ENCODE measurements at regions not wholly inside any gene's neighbourhood (a gene's known extent, or its start where the extent isn't known, plus 50 kb on each side); places are given as distances from the start of the nearest gene placed in this dataset.

- ChIA-PET POLR2A (no interaction called here), CTCF (no interaction called here)
- no peak for DNase-seq (ENCODE audit: extremely low spot score)
- TF ChIP-seq CTCF (IDR thresholded peaks at IDR 0.05; ENCODE audit: control extremely low read depth, extremely low read depth, low read depth, missing control alignments), result no peak
Measured at GRCh38 chr12:84355561-84355960, 557.0 kb downstream of the SLC6A15 start.

- CTCF ChIA-PET, result interaction anchor here (1.9 kb wide), 1 partner anchor 15 kb away, joined by 5 read pairs; no protein-coding TSS in a partner anchor
- TF ChIP-seq CTCF (IDR thresholded peaks at IDR 0.05; ENCODE audit: control extremely low read depth, extremely low read depth, low read depth, missing control alignments), result no peak
- POLR2A ChIA-PET, result no interaction called here
- DNase-seq (ENCODE audit: extremely low spot score), result no peak
Measured at GRCh38 chr12:84348582-84348981, 564.0 kb downstream of the SLC6A15 start.

GRCh38 chr12:84341467-84342193 lies 571.0 kb downstream of the SLC6A15 start:
- no peak for DNase-seq (ENCODE audit: extremely low spot score)
- CTCF ChIA-PET, result no interaction called here
- POLR2A ChIA-PET, result no interaction called here
- TF ChIP-seq CTCF (IDR thresholded peaks at IDR 0.05; ENCODE audit: control extremely low read depth, extremely low read depth, low read depth, missing control alignments), result no peak

- ChIA-PET CTCF (no interaction called here), POLR2A (no interaction called here)
- no peak for DNase-seq (ENCODE audit: extremely low spot score)
- no peak for TF ChIP-seq CTCF (IDR thresholded peaks at IDR 0.05; ENCODE audit: control extremely low read depth, extremely low read depth, low read depth, missing control alignments)
Measured at GRCh38 chr12:84336231-84336630, 576.4 kb downstream of the SLC6A15 start.

GRCh38 chr12:84329938-84330337 lies 582.7 kb downstream of the SLC6A15 start:
- POLR2A ChIA-PET, result no interaction called here
- CTCF ChIA-PET, result no interaction called here
- DNase-seq (ENCODE audit: extremely low spot score), result no peak
- no peak for TF ChIP-seq CTCF (IDR thresholded peaks at IDR 0.05; ENCODE audit: control extremely low read depth, extremely low read depth, low read depth, missing control alignments)

- ChIA-PET POLR2A (no interaction called here), CTCF (interaction anchor here (1.0 kb wide), 1 partner anchor 12 kb away, joined by 3 read pairs; no protein-coding TSS in a partner anchor)
- DNase-seq (ENCODE audit: extremely low spot score), result no peak
- no peak for TF ChIP-seq CTCF (IDR thresholded peaks at IDR 0.05; ENCODE audit: control extremely low read depth, extremely low read depth, low read depth, missing control alignments)
Measured at GRCh38 chr12:84315926-84316325, 596.7 kb downstream of the SLC6A15 start.

Measured in GM10248 (cell line).